EL (cell line): ENCODE measurements at regions not wholly inside any gene's neighbourhood (a gene's known extent, or its start where the extent isn't known, plus 50 kb on each side); places are given as distances from the start of the nearest gene placed in this dataset.
"Not testable (repeated sequence)": the region's sequence is repeated elsewhere in the genome, so short reads cannot be mapped to it uniquely, and the experiment has no call there.

Source experiments
- DNase-seq: peaks from one replicate; pipeline ENCODE4 v3.0.0-alpha.2; 2016

GRCh38 chr2:153420394-153420793 is 58.2 kb downstream of the RPRM start:
- DNase-seq, result no peak

- no peak for DNase-seq
These were observed 61.5 kb downstream of the RPRM start for GRCh38 chr2:153417077-153417476.

- DNase-seq, result no peak
These were observed 62.5 kb downstream of the RPRM start for GRCh38 chr2:153416071-153416470.

GRCh38 chr2:153408710-153409385 is 69.7 kb downstream of the RPRM start:
- no peak for DNase-seq

GRCh38 chr2:153405196-153405595 is 73.4 kb downstream of the RPRM start:
- no peak for DNase-seq

GRCh38 chr2:153404792-153405191 is 73.8 kb downstream of the RPRM start:
- DNase-seq, result no peak

GRCh38 chr2:153403940-153404339 is 74.6 kb downstream of the RPRM start:
- DNase-seq, result no peak

GRCh38 chr2:153403352-153403751 is 75.2 kb downstream of the RPRM start:
- not testable (repeated sequence) for DNase-seq

GRCh38 chr2:153394686-153395085 is 83.9 kb downstream of the RPRM start:
- no peak for DNase-seq

GRCh38 chr2:153394247-153394646 is 84.3 kb downstream of the RPRM start:
- DNase-seq, result no peak

GRCh38 chr2:153393518-153393917 is 85.0 kb downstream of the RPRM start:
- DNase-seq, result no peak

GRCh38 chr2:153391131-153391530 is 87.4 kb downstream of the RPRM start:
- DNase-seq, result no peak

- DNase-seq, result no peak
These were observed 90.3 kb downstream of the RPRM start for GRCh38 chr2:153388246-153388645.

- DNase-seq, result no peak
These were observed 91.4 kb downstream of the RPRM start for GRCh38 chr2:153387203-153387602.

GRCh38 chr2:153386481-153386897 is 92.1 kb downstream of the RPRM start:
- DNase-seq, result no peak

- no peak for DNase-seq
These were observed 104.9 kb downstream of the RPRM start for GRCh38 chr2:153373510-153374279.

GRCh38 chr2:153360239-153360638 is 118.3 kb downstream of the RPRM start:
- DNase-seq, result no peak

- no peak for DNase-seq
These were observed 124.2 kb downstream of the RPRM start for GRCh38 chr2:153354377-153354776.

- DNase-seq, result no peak
These were observed 129.0 kb downstream of the RPRM start for GRCh38 chr2:153349603-153350002.

GRCh38 chr2:153347818-153348495 is 130.6 kb downstream of the RPRM start:
- DNase-seq, result no peak

- DNase-seq, result no peak
These were observed 157.7 kb downstream of the RPRM start for GRCh38 chr2:153320879-153321278.

- DNase-seq, result no peak
These were observed 167.1 kb downstream of the RPRM start for GRCh38 chr2:153311432-153311831.

- no peak for DNase-seq
These were observed 170.1 kb downstream of the RPRM start for GRCh38 chr2:153308466-153308865.

GRCh38 chr2:153307223-153307622 is 171.3 kb downstream of the RPRM start:
- no peak for DNase-seq
